Right lobe of liver (tissue), 4 donors: ENCODE measurements at regions not wholly inside any gene's neighbourhood (a gene's known extent, or its start where the extent isn't known, plus 50 kb on each side); places are given as distances from the start of the nearest gene placed in this dataset.

Source experiments
- CTCF ChIP-seq, 4 donors: fragments of 200-600 bp in 3 of 4; fragments of 450-650 bp in 1 of 4; IDR thresholded peaks; one replicate each; pipeline versions ENCODE4 v1.5.1 to v1.8.0; 2016 to 2022; ENCODE audit warnings: antibody characterized with exemption in 4 of 4, mild to moderate bottlenecking in 2 of 4
- POLR2A ChIP-seq: fragments of 450-650 bp; IDR thresholded peaks from one replicate; pipeline ENCODE4 v1.6.1; 2017; ENCODE audit warnings: antibody characterized with exemption, mild to moderate bottlenecking
- donor health status: DM: no; HTN: no; CAD: no.
- donor health status: DM: no; HTN: no; CAD: no.
- donor health status: DM: no; HTN: yes; CAD: no.

GRCh38 chr18:51848702-51849101, 491.3 kb upstream of the DCC start:
- TF ChIP-seq CTCF (IDR thresholded peaks at IDR 0.05) (no peak), POLR2A (no peak)
